C4-2B (cell line): ENCODE measurements at regions not wholly inside any gene's neighbourhood (a gene's known extent, or its start where the extent isn't known, plus 50 kb on each side); places are given as distances from the start of the nearest gene placed in this dataset.
A peak's percentile ranks its signal among the peaks of the same experiment; 100 is the strongest.

ENCODE experiments used
- H3K27ac ChIP-seq: fragments of 450-650 bp; 2 replicates; pipeline ENCODE4 v1.5.1; 2017
- CTCF ChIP-seq: fragments of 450-650 bp; conservative IDR thresholded peaks from 2 replicates; pipeline ENCODE4 v1.5.1; 2017; ENCODE audit warnings: mild to moderate bottlenecking
- ZFX ChIP-seq: fragments of 450-650 bp; IDR thresholded peaks from 2 replicates; pipeline ENCODE4 v1.6.1; 2017

GRCh38 chr2:167451496-167452289 is 563.4 kb downstream of the XIRP2 start:
- H3K27ac ChIP-seq, result no peak overlapping the region
- no peak for TF ChIP-seq ZFX
- TF ChIP-seq CTCF, result peak; percentile 12

- H3K27ac ChIP-seq, result no peak overlapping the region
- TF ChIP-seq CTCF, result no peak
These were observed 562.1 kb downstream of the XIRP2 start for GRCh38 chr2:167450364-167450763.

GRCh38 chr2:167440382-167440781 is 552.1 kb downstream of the XIRP2 start:
- TF ChIP-seq CTCF (no peak), ZFX (no peak)
- H3K27ac ChIP-seq, result no peak overlapping the region

GRCh38 chr2:167438206-167438605 is 549.9 kb downstream of the XIRP2 start:
- TF ChIP-seq CTCF (no peak), ZFX (no peak)
- no peak overlapping the region for H3K27ac ChIP-seq

- TF ChIP-seq ZFX, result no peak
- TF ChIP-seq CTCF, result no peak
- no peak overlapping the region for H3K27ac ChIP-seq
These were observed 543.7 kb downstream of the XIRP2 start for GRCh38 chr2:167431949-167432348.

- H3K27ac ChIP-seq, result no peak overlapping the region
- TF ChIP-seq ZFX (no peak), CTCF (no peak)
These were observed 542.2 kb downstream of the XIRP2 start for GRCh38 chr2:167430447-167430846.

- H3K27ac ChIP-seq, result no peak overlapping the region
- TF ChIP-seq ZFX (no peak), CTCF (no peak)
These were observed 536.8 kb downstream of the XIRP2 start for GRCh38 chr2:167424803-167425755.
